ENCODE measurements at regions not wholly inside any gene's neighbourhood (a gene's known extent, or its start where the extent isn't known, plus 50 kb on each side); places are given as distances from the start of the nearest gene placed in this dataset.

DNA sequence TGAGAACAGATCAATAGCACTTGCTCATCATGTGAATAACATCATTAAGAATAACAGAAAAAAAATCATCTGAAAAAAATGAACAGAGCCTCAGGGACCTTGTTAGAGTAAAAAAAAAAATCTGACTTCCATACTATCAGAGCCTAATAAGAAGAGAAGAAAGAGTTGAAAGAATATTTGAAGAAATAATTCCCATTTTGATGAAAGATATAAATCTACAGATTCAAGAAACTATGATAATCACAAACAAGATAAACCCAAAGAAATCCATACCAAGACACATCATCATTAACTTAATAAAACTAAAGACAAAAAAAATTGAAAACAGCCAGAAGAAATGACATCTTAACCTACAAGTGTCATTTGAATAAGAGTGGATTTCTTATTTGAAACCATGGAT lies 134.4 kb downstream of the BMS1 start:
- no peak for TF ChIP-seq EZH2 (IDR thresholded peaks at IDR 0.05; ENCODE audit: low read length)
- TF ChIP-seq, protein P1, sequence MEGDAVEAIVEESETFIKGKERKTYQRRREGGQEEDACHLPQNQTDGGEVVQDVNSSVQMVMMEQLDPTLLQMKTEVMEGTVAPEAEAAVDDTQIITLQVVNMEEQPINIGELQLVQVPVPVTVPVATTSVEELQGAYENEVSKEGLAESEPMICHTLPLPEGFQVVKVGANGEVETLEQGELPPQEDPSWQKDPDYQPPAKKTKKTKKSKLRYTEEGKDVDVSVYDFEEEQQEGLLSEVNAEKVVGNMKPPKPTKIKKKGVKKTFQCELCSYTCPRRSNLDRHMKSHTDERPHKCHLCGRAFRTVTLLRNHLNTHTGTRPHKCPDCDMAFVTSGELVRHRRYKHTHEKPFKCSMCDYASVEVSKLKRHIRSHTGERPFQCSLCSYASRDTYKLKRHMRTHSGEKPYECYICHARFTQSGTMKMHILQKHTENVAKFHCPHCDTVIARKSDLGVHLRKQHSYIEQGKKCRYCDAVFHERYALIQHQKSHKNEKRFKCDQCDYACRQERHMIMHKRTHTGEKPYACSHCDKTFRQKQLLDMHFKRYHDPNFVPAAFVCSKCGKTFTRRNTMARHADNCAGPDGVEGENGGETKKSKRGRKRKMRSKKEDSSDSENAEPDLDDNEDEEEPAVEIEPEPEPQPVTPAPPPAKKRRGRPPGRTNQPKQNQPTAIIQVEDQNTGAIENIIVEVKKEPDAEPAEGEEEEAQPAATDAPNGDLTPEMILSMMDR (optimal IDR thresholded peaks at IDR 0.05 in 1 of 3, IDR thresholded peaks at IDR 0.05 in 1 of 3, conservative IDR thresholded peaks at IDR 0.05 in 1 of 3; ENCODE audit: extremely low read depth in 1 of 3, insufficient read depth in 2 of 3, low read length in 3 of 3) = no peak
